ENCODE measurements at regions not wholly inside any gene's neighbourhood (a gene's known extent, or its start where the extent isn't known, plus 50 kb on each side); places are given as distances from the start of the nearest gene placed in this dataset.

DNA sequence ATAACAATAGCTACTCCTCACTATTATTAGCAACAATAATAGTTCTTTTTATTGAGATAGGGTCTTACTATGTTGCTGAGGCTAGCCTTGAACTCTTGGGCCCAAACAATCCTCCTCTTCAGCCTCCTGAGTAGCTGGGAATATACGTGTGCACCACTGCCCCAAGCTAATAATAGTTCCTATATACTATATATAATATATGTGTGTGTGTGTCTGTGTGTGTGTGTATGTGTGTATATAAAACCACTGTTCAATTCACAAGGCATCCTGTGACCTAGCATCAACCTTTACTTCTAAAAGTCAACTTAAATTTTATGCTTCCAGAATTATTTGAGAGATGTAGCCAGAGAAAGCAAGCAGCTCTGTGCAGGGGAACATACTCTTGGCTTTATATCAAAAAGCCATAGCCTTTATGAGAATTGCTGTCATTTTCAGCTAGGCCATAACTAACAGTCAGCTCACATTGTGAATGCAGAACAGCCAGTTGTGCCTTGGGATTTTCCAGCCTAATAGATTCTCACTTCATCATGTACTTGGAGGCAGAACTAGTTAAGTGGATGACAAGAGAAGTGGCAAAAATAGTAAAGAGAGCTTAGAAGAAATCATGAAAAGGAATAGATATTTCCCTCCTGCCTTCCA is 665.5 kb downstream of the NYAP2 start:
- DNase-seq (ENCODE audit: extremely low read depth, low read depth) = no peak
- no peak overlapping the region for H3K4me3 ChIP-seq (replicated peaks; ENCODE audit: low read depth, low read length)
- TF ChIP-seq, protein P1, sequence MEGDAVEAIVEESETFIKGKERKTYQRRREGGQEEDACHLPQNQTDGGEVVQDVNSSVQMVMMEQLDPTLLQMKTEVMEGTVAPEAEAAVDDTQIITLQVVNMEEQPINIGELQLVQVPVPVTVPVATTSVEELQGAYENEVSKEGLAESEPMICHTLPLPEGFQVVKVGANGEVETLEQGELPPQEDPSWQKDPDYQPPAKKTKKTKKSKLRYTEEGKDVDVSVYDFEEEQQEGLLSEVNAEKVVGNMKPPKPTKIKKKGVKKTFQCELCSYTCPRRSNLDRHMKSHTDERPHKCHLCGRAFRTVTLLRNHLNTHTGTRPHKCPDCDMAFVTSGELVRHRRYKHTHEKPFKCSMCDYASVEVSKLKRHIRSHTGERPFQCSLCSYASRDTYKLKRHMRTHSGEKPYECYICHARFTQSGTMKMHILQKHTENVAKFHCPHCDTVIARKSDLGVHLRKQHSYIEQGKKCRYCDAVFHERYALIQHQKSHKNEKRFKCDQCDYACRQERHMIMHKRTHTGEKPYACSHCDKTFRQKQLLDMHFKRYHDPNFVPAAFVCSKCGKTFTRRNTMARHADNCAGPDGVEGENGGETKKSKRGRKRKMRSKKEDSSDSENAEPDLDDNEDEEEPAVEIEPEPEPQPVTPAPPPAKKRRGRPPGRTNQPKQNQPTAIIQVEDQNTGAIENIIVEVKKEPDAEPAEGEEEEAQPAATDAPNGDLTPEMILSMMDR (IDR thresholded peaks at IDR 0.05; ENCODE audit: low read depth, low read length, missing control alignments) = no peak

DNA sequence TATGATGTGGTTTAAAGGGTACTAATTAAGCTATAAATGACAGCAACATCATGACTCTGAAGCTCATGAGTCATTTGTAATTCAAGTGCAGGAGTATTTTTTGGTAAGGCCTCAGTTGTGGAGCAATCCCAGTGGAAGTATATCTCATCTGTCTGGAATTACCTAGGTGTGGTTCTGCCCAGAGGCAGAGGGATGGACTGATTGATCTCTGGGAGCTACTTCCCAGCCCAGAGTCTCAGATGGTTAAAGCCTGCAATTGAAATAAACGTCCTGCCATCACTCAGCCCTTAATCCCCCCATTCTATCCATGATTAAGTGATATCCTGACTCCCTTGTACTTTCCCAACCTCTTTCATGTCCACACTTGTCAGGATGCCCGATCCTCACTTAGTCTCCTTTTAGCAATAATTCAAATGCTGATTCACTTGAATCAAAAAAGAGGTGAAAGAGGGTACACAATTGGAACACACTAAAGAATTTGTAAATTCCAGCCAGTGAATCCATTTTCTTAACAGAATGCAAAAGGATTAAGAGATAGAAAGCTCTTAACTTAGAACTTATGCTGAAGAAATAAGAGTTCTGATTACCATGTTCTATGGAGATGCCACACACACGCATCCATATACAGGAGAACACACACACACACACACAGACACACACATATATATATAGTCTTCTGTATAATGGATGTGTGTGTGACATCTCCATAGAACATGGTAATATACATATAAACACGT is 664.4 kb downstream of the NYAP2 start:
- TF ChIP-seq, protein P1 (IDR thresholded peaks at IDR 0.05; ENCODE audit: low read depth, low read length, missing control alignments) = no peak
- DNase-seq (ENCODE audit: extremely low read depth, low read depth) = no peak
- H3K4me3 ChIP-seq (replicated peaks; ENCODE audit: low read depth, low read length) = no peak overlapping the region

DNA sequence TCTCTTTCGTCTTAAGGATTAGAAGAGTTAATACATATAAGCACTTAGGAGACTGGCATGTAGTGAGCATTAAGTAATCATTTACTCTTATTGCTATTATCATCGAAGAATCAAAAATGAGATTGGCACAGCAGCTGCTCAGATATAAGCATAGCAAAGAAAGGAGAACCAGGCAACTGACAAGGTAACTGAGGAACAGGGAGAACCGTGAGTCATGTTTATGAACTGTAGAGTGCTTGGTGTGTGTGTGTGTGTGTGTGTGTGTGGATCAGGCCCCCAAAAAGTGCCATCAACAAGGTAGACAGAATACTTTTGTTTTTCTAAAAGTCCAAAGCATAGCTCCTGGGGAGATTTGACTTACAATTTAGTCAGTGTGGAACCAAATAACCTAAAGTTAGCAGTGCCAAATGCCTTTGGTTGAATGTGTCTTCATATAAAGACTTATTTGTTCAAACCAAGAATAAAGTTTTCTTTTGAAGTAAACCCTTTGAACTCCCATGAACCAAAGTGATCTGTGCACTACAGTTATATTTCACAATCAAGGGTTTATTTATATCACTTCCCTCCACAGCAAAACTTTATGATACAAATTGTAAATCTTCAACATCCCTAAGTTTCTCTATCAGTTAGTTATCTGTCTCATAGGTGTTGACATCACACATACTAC is 660.6 kb downstream of the NYAP2 start:
- DNase-seq (ENCODE audit: extremely low read depth, low read depth) = no peak
- H3K4me3 ChIP-seq (replicated peaks; ENCODE audit: low read depth, low read length) = no peak overlapping the region
- TF ChIP-seq, protein P1 (IDR thresholded peaks at IDR 0.05; ENCODE audit: low read depth, low read length, missing control alignments) = no peak

DNA sequence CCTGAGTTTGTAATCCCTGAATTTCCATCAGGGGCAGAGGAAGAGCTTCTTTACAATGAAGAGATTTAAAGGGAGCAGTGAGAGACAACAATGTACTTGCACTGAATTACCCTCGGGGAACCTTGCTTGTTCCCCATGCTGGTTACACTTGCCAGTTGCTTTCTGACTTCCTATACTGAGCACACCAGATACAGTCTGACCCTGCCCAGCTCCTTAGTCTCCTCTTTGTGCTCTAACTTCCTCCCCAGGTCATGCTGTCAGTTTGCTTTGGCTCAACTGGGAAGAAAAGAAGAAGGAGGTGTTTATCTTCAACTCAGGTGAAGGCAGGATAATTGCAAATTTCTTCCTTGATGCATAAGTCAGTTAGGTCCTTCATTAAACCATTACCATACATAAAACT is 658.4 kb downstream of the NYAP2 start:
- DNase-seq (ENCODE audit: extremely low read depth, low read depth) = no peak
- TF ChIP-seq, protein P1 (IDR thresholded peaks at IDR 0.05; ENCODE audit: low read depth, low read length, missing control alignments) = no peak

DNA sequence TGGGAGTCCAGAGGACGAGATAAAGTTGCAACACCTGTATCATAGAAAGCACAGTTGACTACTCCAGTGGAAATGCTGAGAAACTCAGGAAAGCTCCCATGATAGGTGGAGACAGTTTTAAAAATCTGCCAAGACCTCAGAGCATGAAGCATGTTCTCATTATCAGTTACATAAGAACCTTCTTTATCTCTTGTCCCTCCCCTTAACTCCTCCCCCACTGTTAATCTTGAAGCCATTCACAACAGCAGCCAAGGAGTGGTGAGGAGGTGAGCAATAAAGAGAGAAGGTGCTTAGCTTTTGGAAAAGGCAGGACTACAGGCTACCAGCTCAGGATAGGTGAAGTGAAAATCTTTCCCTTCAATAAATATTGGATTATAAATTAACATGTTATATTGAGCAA is 657.9 kb downstream of the NYAP2 start:
- no peak for DNase-seq (ENCODE audit: extremely low read depth, low read depth)
- H3K4me3 ChIP-seq (replicated peaks; ENCODE audit: low read depth, low read length) = no peak overlapping the region
- TF ChIP-seq, protein P1 (IDR thresholded peaks at IDR 0.05; ENCODE audit: low read depth, low read length, missing control alignments) = no peak

More for the DNA sequence above, 658.4 kb downstream of the NYAP2 start:
- H3K4me3 ChIP-seq (replicated peaks; ENCODE audit: low read depth, low read length) = no peak overlapping the region

DNA sequence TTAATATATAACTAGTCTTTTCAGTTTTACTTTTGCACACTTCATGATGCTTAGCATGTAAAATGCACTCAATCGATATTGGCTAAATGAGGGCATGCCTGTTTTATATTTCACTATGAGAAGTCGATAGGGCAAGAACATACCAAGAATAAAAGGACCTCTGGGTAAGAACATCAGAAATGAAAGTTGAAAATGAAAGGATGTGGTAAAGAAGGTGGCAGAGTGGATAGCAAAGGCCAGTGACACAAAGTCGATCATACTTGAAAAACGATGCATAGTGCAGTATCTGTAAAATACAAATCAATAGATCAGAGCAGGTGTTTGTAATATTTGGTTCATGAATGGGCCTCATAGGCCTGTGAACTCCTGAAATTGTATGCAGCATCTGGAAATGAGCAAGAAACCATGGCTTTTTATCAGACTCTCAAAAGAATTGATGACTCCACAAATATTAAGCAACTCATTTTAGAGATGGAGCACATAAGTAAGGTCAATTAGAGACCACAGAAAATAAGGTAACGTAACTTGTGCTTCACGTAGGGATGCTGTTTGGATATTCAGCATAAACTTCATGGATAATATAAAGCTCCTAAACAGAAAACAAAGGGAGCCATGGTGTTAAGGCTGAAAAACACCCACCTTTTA is 653.4 kb downstream of the NYAP2 start:
- no peak for DNase-seq (ENCODE audit: extremely low read depth, low read depth)
- TF ChIP-seq, protein P1 (IDR thresholded peaks at IDR 0.05; ENCODE audit: low read depth, low read length, missing control alignments) = no peak
- no peak overlapping the region for H3K4me3 ChIP-seq (replicated peaks; ENCODE audit: low read depth, low read length)

Measured in HFF-Myc (cell line).